Right cardiac atrium (tissue), 5 donors: ENCODE measurements at regions not wholly inside any gene's neighbourhood (a gene's known extent, or its start where the extent isn't known, plus 50 kb on each side); places are given as distances from the start of the nearest gene placed in this dataset.
A peak's percentile ranks its signal among the peaks of the same experiment; 100 is the strongest.
"Not testable (repeated sequence)": the region's sequence is repeated elsewhere in the genome, so short reads cannot be mapped to it uniquely, and the experiment has no call there.

Experiments
- ATAC-seq, 2 donors: fragments of 200-7000 bp; cut with Tn5 transposase; one replicate each; pipeline versions ENCODE4 v1.8.0 to v1.9.1; 2020; ENCODE audit warnings: moderate library complexity in 2 of 2, mild to moderate bottlenecking in 1 of 2
- DNase-seq, 3 donors: peaks; one replicate each; pipeline ENCODE4 v3.0.0-alpha.2; 2020
- H3K27ac ChIP-seq: one replicate; pipeline ENCODE4 v1.5.1; 2013; ENCODE audit warnings: mild to moderate bottlenecking, low read length, control low read depth, moderate library complexity
- H3K27me3 ChIP-seq: one replicate; pipeline ENCODE4 v1.6.1; 2013; ENCODE audit not compliant: control insufficient read depth, insufficient read depth
- H3K4me1 ChIP-seq: one replicate; pipeline ENCODE4 v1.6.1; 2013; ENCODE audit warnings: low read length; ENCODE audit not compliant: control insufficient read depth, insufficient read depth
- H3K4me3 ChIP-seq: one replicate; pipeline ENCODE4 v1.5.1; 2013; ENCODE audit warnings: low read length, control low read depth
- H3K9me3 ChIP-seq: one replicate; pipeline ENCODE4 v1.6.1; 2013; ENCODE audit warnings: low read length; ENCODE audit not compliant: control insufficient read depth
- WGBS: extraction: QIAGEN DNeasy Blood & Tissue Kit; methylation state at CpG from one replicate; pipeline ENCODE4 v1.1.7; 2013; 5-methylcytosine and 5-hydroxymethylcytosine counted together
- intact Hi-C, 4 donors: fragments of 100-400 bp; cut with DNase I; formaldehyde crosslinking; loops; one replicate each; pipeline versions ENCODE4 v1.11.0 to v1.14.0; 2022 to 2023
- donor health status: healthy with polysubstance abuse.
- donor health status: DM: no; HTN: yes; CAD: no.
- donor health status: DM: no; HTN: no; CAD: no.
- donor health status: DM: no; HTN: yes; CAD: no; lungs with severe emphysema.
- donor health status: DM: yes; HTN: yes; CAD: no.

DNA sequence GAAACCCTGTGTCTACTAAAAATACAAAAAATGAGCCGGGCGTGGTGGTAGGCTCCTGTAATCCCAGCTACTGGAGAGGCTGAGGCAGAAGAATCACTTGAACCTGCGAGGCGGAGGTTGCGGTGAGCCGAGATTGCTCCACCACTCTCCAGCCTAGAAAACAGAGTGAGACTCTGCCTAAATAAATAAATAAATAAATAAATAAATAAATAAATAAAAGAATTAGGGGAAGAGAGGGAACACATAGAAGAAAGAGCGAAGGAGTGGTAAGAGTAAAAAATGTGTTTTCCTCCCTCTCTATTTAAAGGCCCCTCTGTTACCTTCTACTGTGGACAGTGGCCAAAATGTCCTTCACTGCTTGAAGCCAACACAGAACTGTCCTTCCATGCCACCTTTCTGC is 103.9 kb upstream of the SOX21 start:
- WGBS = 96% methylated on average over 7 of the region's 7 CpGs
- Histone ChIP-seq H3K27me3 (no peaks in the 10 kb centered on the region), H3K27ac (no peak overlapping the region), H3K4me1 (no peaks in the 10 kb centered on the region), H3K4me3 (no peak overlapping the region), H3K9me3 (no peaks in the 10 kb centered on the region)
- intact Hi-C loops = no loop called here
- ATAC-seq (no peak), DNase-seq (no peak)

DNA sequence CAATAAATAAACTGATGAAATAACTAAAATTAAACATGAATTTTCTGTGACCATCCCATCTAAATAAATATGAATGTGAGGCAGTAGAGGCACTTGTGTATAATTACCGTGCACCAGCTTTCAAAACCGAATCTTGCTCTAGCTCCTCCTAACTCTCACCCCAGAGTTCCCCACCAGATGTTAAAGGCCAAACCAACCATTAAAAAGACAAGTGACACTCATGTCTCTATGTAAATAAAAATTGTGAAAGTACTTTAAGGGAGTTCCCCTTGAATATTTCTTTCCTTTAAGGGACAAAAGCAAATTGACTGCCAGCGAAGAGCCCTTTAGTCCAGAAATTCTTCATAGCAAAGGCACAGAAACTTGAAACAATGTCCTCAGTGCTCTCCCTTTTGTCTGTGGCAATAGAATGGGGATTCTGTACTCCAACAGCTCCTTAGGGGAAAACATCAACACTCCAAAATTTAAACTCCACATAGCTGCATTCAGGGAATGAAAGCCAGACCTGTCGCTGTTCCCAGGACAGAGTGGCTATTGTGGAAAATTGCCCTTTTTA is 101.7 kb upstream of the SOX21 start:
- ATAC-seq = no peak
- WGBS = 83% methylated on average over 4 of the region's 4 CpGs
- Histone ChIP-seq H3K4me1 (no peaks in the 10 kb centered on the region), H3K4me3 (no peak overlapping the region), H3K27me3 (no peaks in the 10 kb centered on the region), H3K27ac (no peak overlapping the region), H3K9me3 (no peaks in the 10 kb centered on the region)
- no peak for DNase-seq
- intact Hi-C loops = no loop called here

DNA sequence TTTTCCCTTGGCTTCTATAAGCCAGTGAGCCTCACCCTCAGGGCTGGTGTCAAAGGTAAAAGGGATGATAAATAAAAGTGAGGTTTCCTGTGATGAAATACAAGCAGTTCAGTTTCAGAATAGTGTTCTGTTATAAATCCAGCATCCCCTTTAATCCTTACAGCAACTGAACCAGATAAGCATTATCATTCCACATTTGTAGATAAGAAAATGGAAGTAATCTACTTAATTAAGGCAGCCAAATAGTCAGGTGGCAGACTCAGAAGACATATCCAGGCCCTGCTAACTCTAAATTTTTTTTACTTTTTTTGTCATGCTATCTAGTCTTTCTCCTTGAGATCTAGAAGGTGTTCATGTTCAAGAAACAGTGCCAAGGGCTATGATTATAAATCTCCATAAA is 99.4 kb upstream of the SOX21 start:
- Histone ChIP-seq H3K27me3 (no peaks in the 10 kb centered on the region), H3K9me3 (no peaks in the 10 kb centered on the region), H3K4me1 (no peaks in the 10 kb centered on the region), H3K27ac (no peak overlapping the region), H3K4me3 (no peak overlapping the region)
- DNase-seq (no peak), ATAC-seq (no peak)
- intact Hi-C loops = no loop called here

DNA sequence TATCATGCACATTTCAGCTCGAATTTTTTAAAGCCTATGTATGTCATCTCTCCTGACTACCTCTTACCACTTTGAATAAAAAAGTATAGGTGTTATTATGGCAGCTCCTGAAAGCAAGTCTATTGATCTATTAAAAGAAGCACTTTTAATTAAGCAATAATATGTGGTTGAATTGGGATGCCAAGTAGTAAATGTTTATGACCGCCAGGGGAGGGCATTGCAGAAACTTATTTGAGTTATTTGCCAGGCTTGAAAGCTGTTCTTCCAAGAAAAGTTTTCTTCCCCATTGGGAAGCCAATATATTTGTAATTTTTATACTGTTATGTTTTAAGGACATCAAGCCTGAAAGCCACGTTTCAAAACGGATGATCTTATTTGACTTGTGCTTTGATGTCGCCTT is 88.1 kb upstream of the SOX21 start:
- no peak overlapping the region for H3K27ac ChIP-seq
- ATAC-seq (no peak), DNase-seq (no peak)
- intact Hi-C loops = no loop called here
- no peaks in the 10 kb centered on the region for H3K9me3 ChIP-seq
- no peaks in the 10 kb centered on the region for H3K27me3 ChIP-seq
- no peaks in the 10 kb centered on the region for H3K4me1 ChIP-seq
- H3K4me3 ChIP-seq = no peak overlapping the region
- 82% methylated on average over 5 of the region's 5 CpGs for WGBS

DNA sequence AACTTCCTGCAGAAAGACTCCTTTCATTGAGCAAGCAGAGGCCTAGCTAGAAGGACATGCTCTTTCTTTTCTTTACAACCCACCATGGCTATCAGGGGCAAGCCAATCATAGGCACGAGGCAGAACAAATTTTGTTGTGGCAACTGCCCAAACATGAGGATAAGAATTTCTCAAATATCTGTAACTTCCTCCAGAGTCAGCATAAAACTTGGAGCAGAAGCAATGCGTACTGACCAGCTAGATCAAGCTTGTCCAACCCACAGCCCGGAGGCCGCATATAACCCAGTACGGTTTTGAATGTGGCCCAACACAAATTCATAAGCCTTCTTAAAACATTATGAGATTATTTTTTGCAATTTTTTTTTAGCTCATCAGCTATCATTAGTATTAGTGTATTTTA is 87.0 kb upstream of the SOX21 start:
- DNase-seq (peak in 2 of 3 donors; percentile 32 to 47), ATAC-seq (peak in 1 of 2 donors; percentile 63)
- Histone ChIP-seq H3K27ac (no peak overlapping the region), H3K4me1 (no peaks in the 10 kb centered on the region), H3K4me3 (no peak overlapping the region), H3K9me3 (no peaks in the 10 kb centered on the region), H3K27me3 (no peaks in the 10 kb centered on the region)
- intact Hi-C loops = no loop called here
- WGBS = 57% methylated on average over 5 of the region's 5 CpGs

DNA sequence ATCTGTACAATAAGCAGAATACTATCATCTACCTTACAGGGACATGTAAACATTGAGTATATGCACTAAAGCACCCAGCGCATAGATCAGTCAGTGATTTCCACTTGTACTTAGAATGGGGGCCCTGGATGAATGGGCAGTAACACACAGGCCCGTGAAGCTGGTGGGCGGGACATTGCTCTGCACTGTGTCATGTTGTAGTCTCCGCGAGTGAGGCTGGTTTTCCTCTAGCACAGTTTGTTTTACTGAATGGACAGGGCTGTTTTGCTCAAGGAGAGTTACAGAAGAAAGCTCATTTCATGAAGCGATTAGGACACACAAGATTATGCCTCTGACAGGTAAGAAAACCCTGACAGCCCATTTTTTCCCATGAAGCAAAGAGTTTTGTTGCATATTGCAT is 86.4 kb upstream of the SOX21 start:
- intact Hi-C loops = no loop called here
- Histone ChIP-seq H3K9me3 (no peaks in the 10 kb centered on the region), H3K4me1 (no peaks in the 10 kb centered on the region), H3K27ac (no peak overlapping the region), H3K4me3 (no peak overlapping the region), H3K27me3 (no peaks in the 10 kb centered on the region)
- DNase-seq (no peak), ATAC-seq (no peak)
- WGBS = 81% methylated on average over 6 of the region's 6 CpGs

DNA sequence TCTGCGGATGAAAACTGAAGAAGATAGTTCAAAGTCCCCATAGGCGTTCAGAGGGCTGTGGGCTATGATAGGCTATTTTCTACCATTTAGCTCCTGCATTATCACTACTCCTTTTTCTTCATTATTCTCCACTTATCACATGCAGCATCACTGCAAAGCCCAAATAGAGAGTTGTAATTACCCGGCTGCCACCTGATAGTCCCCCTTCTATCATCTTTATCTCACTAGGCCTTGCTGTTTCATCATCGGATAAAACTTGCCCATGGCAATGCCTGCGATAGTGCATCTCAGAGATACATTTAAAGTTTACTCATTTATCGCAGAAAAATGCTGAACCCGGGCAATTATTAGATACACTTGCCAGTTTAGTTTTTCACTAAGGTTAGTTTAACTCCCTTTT is 82.9 kb upstream of the SOX21 start:
- no peak for ATAC-seq
- H3K27me3 ChIP-seq = no peaks in the 10 kb centered on the region
- no peak for DNase-seq
- H3K4me1 ChIP-seq = no peaks in the 10 kb centered on the region
- no peak overlapping the region for H3K27ac ChIP-seq
- no peaks in the 10 kb centered on the region for H3K9me3 ChIP-seq
- intact Hi-C loops = no loop called here
- H3K4me3 ChIP-seq = no peak overlapping the region
- WGBS = 86% methylated on average over 7 of the region's 7 CpGs

DNA sequence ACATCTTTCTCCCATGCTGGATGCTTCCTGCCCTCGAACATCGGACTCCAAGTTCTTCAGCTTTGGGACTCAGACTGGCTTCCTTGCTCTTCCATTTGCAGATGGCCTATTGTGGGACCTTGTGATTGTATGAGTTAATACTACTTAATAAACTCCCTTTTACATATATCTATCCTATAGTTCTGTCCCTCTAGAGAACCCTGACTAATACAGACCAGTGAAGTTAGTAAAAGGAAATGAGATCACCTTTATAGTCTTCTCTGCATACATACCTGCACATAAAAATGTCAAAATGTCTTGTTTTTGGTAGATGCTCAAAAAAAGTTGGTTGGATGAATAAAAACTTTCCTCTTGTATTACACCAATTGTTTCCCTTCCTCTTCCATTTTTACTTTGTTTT is 73.9 kb upstream of the SOX21 start:
- ATAC-seq, H3K27me3 ChIP-seq, DNase-seq, H3K4me3 ChIP-seq, H3K9me3 ChIP-seq, H3K4me1 ChIP-seq, intact Hi-C loops, H3K27ac ChIP-seq: not testable (repeated sequence)
- 94% methylated on average over 2 of the region's 2 CpGs for WGBS

DNA sequence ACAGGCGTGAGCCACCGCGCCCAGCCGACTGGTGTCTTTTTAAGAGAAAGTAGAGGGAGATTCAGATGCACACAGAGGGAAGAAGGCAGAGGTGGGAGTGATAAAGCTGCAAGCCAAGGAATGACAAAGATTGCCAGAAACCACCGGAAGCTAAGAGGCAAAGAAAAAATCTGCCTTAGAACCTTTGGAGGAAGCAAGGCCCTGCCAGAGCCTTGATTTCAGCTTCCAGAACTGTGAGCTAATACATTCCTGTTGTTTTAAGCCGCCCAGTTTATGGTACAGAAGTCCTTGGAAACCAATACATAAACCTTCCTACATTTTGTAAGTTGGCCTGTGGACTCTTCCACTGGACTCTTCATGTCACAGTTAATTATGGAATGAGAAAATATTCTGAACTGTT is 71.7 kb upstream of the SOX21 start:
- Histone ChIP-seq H3K4me3 (no peak overlapping the region), H3K4me1 (no peaks in the 10 kb centered on the region), H3K27ac (no peak overlapping the region), H3K9me3 (no peaks in the 10 kb centered on the region), H3K27me3 (no peaks in the 10 kb centered on the region)
- intact Hi-C loops = no loop called here
- ATAC-seq (no peak), DNase-seq (no peak)
- 81% methylated on average over 6 of the region's 6 CpGs for WGBS

DNA sequence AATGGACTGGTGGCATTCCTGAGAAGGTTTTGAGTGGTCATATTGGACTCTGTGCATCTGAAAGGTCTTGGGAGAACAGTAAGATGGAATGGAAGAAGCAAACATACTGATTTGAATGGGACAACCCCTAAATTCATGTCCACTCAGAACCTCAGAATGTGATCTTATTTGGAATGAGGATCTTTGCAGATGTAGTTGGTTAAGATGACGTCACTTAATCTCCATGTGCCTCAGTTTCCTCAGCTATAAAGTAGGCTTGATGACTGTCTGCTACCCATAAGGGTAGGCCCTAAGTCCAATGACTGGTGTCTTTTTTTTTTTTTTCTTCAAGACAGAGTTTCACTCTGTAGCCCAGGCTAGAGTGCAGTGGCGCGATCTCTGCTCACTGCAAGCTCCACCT is 71.1 kb upstream of the SOX21 start:
- no peak overlapping the region for H3K27ac ChIP-seq
- ATAC-seq (no peak), DNase-seq (no peak)
- H3K4me3 ChIP-seq = no peak overlapping the region
- H3K27me3 ChIP-seq = no peaks in the 10 kb centered on the region
- intact Hi-C loops = no loop called here
- 98% methylated on average over 3 of the region's 3 CpGs for WGBS
- H3K4me1 ChIP-seq = no peaks in the 10 kb centered on the region
- H3K9me3 ChIP-seq = no peaks in the 10 kb centered on the region

DNA sequence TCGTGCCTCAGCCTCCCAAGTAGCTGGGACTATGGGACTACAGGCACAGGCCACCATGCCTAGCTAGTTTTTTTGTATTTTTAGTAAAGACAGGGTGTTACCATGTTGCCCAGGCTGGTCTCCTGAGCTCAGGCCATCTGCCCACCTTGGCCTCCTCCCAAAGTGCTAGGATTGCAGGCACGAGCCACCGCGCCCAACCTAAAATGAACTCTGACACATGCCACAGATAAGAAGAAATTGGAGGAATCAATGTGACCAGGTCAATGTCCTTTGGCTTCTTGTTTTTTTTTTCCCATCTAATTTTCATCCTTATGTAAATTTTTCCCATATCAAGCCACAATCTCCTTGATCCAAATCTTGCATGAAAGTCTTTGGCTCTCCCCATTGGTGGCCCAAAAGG is 68.1 kb upstream of the SOX21 start:
- Histone ChIP-seq H3K4me3 (no peak overlapping the region), H3K4me1 (no peaks in the 10 kb centered on the region), H3K27ac (no peak overlapping the region), H3K27me3 (no peaks in the 10 kb centered on the region), H3K9me3 (no peaks in the 10 kb centered on the region)
- ATAC-seq (no peak), DNase-seq (no peak)
- 74% methylated on average over 4 of the region's 4 CpGs for WGBS
- intact Hi-C loops = no loop called here

DNA sequence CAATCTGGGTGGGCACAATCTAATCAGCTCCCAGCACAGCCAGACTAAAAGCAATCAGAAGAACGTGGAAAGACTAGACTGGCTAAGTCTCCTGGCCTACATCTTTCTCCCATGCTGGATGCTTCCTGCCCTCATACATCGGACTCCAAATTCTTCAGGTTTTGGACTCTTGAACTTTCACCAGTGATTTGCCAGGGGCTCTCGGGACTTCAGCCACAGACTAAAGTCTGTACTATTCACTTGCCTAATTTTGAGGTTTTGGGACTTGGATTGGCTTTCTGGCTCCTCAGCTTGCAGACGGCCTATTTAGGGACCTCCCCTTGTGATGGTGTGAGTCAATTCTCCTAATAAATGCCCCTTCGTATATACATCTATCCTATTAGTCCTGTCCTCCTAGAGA is 66.6 kb upstream of the SOX21 start:
- no peak overlapping the region for H3K27ac ChIP-seq
- no peaks in the 10 kb centered on the region for H3K4me1 ChIP-seq
- 61% methylated on average over 5 of the region's 5 CpGs for WGBS
- H3K9me3 ChIP-seq = no peaks in the 10 kb centered on the region
- ATAC-seq (no peak), DNase-seq (no peak)
- no peak overlapping the region for H3K4me3 ChIP-seq
- intact Hi-C loops = no loop called here
- H3K27me3 ChIP-seq = no peaks in the 10 kb centered on the region
